ENCODE measurements at regions not wholly inside any gene's neighbourhood (a gene's known extent, or its start where the extent isn't known, plus 50 kb on each side); places are given as distances from the start of the nearest gene placed in this dataset.

DNA sequence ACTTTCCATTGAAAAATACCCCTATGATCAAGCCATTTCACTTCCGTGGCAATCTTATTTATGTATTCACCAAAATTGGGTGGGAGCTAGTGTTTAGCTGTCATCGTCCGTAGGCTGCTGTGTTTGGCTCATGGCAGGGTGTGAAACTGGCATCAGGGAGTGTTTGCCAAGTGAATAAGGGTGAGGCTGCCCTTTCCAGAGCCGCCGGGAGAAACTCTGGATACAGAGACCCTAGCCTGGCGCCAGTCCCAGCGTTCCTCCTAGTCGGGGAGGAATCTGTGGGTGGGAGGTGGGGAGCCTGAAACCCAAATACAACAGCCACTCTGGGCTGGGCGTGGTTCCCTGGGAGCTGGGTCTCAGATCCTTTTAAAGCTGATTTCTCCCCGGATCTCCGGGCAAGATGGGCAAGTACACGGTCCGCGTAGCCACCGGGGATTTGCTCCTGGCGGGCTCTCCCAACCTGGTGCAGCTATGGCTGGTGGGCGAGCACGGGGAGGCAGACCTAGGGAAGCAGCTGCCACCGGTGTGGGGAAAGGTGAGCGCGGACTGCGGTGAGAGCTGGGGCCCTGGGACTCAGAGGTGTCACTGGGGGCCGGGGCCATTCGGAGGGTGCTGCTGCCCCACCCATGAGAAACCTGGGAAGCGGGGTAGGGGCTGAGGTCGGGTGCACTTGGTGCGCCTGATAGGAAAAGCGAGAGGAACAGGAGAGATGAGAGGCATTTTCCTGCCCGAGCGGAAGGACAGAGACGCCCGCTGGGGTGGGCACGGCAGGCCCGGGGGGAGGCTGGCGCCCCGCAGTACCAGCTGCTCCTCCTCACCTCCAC, 62.1 kb upstream of the TEKT1 start:
- Histone ChIP-seq H3K27ac (no peak overlapping the region), H3K4me3 (peak overlapping the region in 1 of 12 donors; percentile 19), H3K27me3 (peaks cover 0 to 56% (median 20%) of the 10 kb centered on the region in 9 donors), H3K4me1 (peaks cover 0 to 11% (median 0%) of the 10 kb centered on the region in 12 donors), H3K9me3 (peaks cover 0 to 6% (median 0%) of the 10 kb centered on the region in 12 donors), H3K36me3 (no peaks in the 10 kb centered on the region)
- WGBS, 4 donors, result 11 to 16% (median 14%) methylated on average over 24 to 36 of the region's 36 CpGs
- ATAC-seq (no peak), DNase-seq (peak in 1 of 5 donors; percentile 52)
- no peak for TF ChIP-seq CTCF (IDR thresholded peaks at IDR 0.05)
- no peak for TF ChIP-seq POLR2A (IDR thresholded peaks at IDR 0.05)
- intact Hi-C loops (cut with DNase I), result loop anchor here in 2 of 10 donors (5.0 to 10.0 kb wide), 2 partner anchors 226 to 229 kb away; no protein-coding TSS in a partner anchor

GRCh38 chr17:6894206-6894528, 62.6 kb upstream of the TEKT1 start:
- Histone ChIP-seq H3K4me1 (peaks cover 0 to 11% (median 0%) of the 10 kb centered on the region in 12 donors), H3K36me3 (no peaks in the 10 kb centered on the region), H3K27ac (no peak overlapping the region), H3K4me3 (peak overlapping the region in 1 of 12 donors; percentile 19), H3K9me3 (peaks cover 0 to 6% (median 0%) of the 10 kb centered on the region in 12 donors), H3K27me3 (peaks cover 0 to 56% (median 20%) of the 10 kb centered on the region in 9 donors)
- peak in 1 of 5 donors; percentile 48 for DNase-seq
- TF ChIP-seq CTCF (IDR thresholded peaks at IDR 0.05) (peak in 8 of 12 donors; percentile 16 to 51 (median 34)), POLR2A (IDR thresholded peaks at IDR 0.05) (no peak)
- WGBS, 4 donors, result 3 to 12% (median 8%) methylated on average over 15 to 18 of the region's 18 CpGs
- ATAC-seq, result no peak
- intact Hi-C loops (cut with DNase I), result loop anchor here in 2 of 10 donors (5.0 to 10.0 kb wide), 2 partner anchors 227 to 229 kb away; no protein-coding TSS in a partner anchor

DNA sequence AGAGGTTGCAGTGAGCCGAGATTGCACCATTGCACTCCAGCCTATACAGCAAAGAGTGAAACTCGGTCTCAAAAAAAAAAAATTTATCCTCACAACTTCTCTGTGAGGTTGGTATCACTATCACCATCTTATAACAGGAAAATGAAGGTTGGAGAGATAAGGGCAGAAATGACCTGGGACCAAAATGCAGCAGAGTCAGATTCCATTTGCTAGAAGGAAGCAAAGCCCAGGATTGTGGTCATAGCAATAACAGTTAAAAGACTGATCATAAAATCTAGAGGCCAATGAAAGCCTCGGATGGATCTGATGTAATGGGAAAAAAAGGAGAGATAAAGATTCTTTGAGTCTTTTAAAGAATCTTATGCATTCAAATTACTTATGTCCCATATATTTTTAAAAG, 69.6 kb upstream of the TEKT1 start:
- no peaks in the 10 kb centered on the region for H3K9me3 ChIP-seq
- ATAC-seq (no peak), DNase-seq (no peak)
- no peaks in the 10 kb centered on the region for H3K36me3 ChIP-seq
- WGBS, 4 donors, result 80 to 83% (median 82%) methylated on average over 3 of the region's 3 CpGs
- no peak overlapping the region for H3K4me3 ChIP-seq
- H3K27ac ChIP-seq, result no peak overlapping the region
- H3K27me3 ChIP-seq, result peaks cover 0 to 13% (median 0%) of the 10 kb centered on the region in 9 donors
- no peaks in the 10 kb centered on the region for H3K4me1 ChIP-seq
- TF ChIP-seq CTCF (IDR thresholded peaks at IDR 0.05) (no peak), POLR2A (IDR thresholded peaks at IDR 0.05) (no peak)
- intact Hi-C loops (cut with DNase I), result no loop called here

DNA sequence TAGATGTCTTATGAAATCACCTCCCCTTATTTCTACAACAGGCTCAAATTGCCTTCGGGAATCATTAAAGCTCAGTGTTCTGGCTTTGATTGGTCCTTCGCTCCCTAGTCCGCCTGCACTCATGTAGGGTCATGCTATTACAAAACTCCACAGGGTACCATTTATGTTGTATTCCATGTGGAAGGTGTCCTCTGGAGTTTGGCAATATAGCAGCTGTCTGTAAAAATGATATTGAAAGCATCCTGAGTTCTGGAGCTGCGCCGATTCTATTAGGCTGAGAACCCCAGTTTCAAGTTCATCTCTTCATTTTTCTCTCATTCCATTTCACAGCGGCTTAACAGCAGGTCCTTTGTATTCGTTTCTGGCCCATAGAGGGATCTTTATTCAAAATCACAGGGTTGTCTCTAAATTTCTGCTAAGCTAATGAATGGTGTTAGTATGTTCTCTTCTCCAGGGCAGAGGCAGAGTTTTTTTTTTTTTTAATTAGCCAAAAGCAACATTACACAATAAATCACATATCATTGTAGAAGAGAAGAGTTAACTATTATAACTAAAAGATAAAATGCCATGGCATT, 71.9 kb upstream of the TEKT1 start:
- intact Hi-C loops (cut with DNase I), result no loop called here
- ATAC-seq (no peak), DNase-seq (no peak)
- Histone ChIP-seq H3K27me3 (no peaks in the 10 kb centered on the region), H3K4me3 (no peak overlapping the region), H3K27ac (no peak overlapping the region), H3K4me1 (no peaks in the 10 kb centered on the region), H3K9me3 (no peaks in the 10 kb centered on the region), H3K36me3 (no peaks in the 10 kb centered on the region)
- no peak for TF ChIP-seq POLR2A (IDR thresholded peaks at IDR 0.05)
- WGBS, 4 donors, result 85 to 92% (median 91%) methylated on average over 7 of the region's 7 CpGs

Data from heart left ventricle (tissue), 16 donors.